ENCODE measurements at regions not wholly inside any gene's neighbourhood (a gene's known extent, or its start where the extent isn't known, plus 50 kb on each side); places are given as distances from the start of the nearest gene placed in this dataset.

DNA sequence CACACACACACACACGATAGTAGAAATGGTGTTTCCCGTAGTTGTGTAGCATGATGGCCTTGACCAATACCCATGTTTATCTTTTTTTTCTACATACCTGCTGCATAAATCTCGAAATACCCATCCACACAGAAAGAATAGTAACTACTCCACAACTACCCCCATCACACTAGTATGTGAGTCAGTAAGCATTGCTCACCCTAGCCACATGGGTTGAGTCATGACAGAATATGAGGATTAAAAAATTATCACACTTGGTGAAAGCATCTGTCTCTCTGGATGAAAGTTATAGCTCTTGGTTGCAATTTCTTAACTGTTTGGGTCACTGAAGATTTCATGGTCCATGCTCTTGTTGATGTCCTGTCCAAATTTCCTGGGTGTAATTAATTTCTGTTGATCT, 103.4 kb upstream of the MDFIC start:
- no peak for DNase-seq (ENCODE audit: low read depth)
- no peak for TF ChIP-seq CTCF (IDR thresholded peaks at IDR 0.05; ENCODE audit: insufficient read depth, low read depth, low read length, missing control alignments)
- no peak overlapping the region for H3K4me3 ChIP-seq (ENCODE audit: low read depth, low read length)

DNA sequence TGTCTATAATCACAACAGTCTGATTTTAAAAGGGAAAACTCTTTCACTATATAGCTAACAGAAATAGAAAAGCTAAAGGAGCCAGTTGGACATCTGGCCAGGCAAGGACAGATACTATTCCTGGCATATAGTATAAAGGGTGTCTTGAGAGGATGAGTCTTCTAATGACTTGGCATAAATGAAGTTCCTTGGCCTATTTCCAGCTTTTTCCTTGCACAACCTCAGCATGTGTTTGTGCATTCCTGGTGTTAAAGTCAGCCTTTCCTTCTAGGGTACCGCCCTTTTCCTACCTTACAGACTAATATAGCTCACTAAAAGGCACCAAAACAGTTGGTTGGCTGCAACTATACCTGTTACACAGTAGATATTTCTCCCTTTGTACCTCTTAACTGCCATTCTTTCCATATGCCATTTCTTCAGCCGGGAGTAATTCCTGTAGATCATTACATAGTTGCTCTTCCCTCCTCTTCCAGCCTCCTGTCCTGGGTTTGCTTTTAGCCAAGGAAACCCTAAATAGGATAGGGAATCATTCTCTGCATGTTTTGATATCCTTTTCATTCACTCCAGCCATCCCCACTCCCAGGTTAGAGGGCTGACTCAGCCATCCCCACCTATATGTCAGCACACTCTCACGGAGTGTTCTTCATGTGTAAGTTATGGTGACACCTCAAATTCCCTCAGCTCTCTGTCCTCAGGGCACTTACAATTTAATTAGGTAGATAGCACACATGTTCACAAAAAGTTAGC, 102.1 kb upstream of the MDFIC start:
- H3K4me3 ChIP-seq (ENCODE audit: low read depth, low read length) = no peak overlapping the region
- no peak for TF ChIP-seq CTCF (IDR thresholded peaks at IDR 0.05; ENCODE audit: insufficient read depth, low read depth, low read length, missing control alignments)
- DNase-seq (ENCODE audit: low read depth) = no peak

DNA sequence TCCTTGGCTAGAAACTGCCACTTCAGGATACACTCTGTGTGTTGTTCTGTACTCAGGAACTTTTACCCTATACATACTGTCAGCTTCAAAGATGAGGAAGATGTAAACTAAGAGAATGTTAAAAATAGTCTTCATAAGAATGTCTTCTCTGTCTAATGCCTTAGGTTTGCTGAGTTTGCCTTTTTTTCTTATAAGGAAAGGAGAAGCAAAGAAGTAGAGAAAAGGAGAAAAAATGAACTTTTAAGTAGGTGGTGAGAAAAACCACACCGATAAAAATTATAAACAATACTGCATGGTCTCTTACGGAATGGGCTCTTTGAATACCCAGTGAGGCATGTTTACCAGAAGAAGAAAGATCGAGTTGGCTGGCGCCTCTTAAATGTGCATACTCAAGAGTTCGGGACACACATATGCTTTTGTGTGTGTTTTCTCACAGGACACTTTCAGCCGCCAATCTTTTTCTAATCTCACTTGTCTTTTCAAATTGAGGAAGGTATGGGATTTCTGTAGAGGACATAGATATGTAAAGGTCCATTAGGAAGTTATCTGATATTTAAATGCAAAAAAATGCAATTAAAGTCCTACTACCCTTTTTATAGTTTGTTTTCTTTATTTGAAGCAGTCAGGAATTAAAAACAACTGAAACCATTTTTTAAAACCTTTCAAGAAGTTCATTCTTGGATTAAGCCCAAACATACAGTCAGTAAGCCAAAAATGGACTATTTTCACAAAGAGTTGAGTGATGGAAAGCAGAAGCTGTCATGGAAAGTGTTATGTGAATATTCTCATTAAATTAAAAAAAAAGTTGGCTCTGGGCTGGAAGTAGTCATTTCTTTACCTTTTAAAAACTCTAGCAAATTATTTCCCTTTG, 100.6 kb upstream of the MDFIC start:
- H3K4me3 ChIP-seq (ENCODE audit: low read depth, low read length) = no peak overlapping the region
- no peak for DNase-seq (ENCODE audit: low read depth)
- no peak for TF ChIP-seq CTCF (IDR thresholded peaks at IDR 0.05; ENCODE audit: insufficient read depth, low read depth, low read length, missing control alignments)

- TF ChIP-seq CTCF (IDR thresholded peaks at IDR 0.05; ENCODE audit: insufficient read depth, low read depth, low read length, missing control alignments) = no peak
- DNase-seq (ENCODE audit: low read depth) = no peak
- H3K4me3 ChIP-seq (ENCODE audit: low read depth, low read length) = no peak overlapping the region
Measured at GRCh38 chr7:114822131-114822530, 99.8 kb upstream of the MDFIC start.

- TF ChIP-seq CTCF (IDR thresholded peaks at IDR 0.05; ENCODE audit: insufficient read depth, low read depth, low read length, missing control alignments) = no peak
- no peak overlapping the region for H3K4me3 ChIP-seq (ENCODE audit: low read depth, low read length)
Measured at GRCh38 chr7:114822844-114823243, 99.0 kb upstream of the MDFIC start.

DNA sequence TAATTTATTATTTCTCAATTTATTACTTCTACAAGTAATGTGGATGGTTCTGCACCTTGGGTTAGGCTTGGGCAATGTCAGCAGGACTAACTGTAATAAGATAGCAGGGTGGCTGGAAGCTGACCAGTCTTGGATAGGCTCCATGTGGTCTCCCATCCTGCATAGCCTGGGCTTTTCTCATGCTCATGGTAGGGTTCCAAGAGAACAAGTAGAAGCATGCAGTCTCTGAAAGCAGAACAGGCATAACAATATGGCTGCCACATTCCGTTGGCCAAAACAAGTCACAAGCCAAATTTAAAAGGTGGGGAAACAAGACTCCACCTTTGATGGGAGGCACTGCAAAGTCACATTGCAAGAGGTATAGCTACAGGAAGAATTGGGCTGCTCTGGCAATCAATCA, 98.6 kb upstream of the MDFIC start:
- no peak for DNase-seq (ENCODE audit: low read depth)
- no peak overlapping the region for H3K4me3 ChIP-seq (ENCODE audit: low read depth, low read length)
- no peak for TF ChIP-seq CTCF (IDR thresholded peaks at IDR 0.05; ENCODE audit: insufficient read depth, low read depth, low read length, missing control alignments)

More at GRCh38 chr7:114822844-114823243, 99.0 kb upstream of the MDFIC start:
- DNase-seq (ENCODE audit: low read depth) = no peak

All from GM12865 (cell line).